NCI-H1105 treated with DMSO at 0.1 percent for 48 hours (cell line): ENCODE measurements at regions not wholly inside any gene's neighbourhood (a gene's known extent, or its start where the extent isn't known, plus 50 kb on each side); places are given as distances from the start of the nearest gene placed in this dataset.

ENCODE experiments used
- DNase-seq: peaks from one replicate; lab custom pipeline; 2025; lab: John Stamatoyannopoulos, UW

DNA sequence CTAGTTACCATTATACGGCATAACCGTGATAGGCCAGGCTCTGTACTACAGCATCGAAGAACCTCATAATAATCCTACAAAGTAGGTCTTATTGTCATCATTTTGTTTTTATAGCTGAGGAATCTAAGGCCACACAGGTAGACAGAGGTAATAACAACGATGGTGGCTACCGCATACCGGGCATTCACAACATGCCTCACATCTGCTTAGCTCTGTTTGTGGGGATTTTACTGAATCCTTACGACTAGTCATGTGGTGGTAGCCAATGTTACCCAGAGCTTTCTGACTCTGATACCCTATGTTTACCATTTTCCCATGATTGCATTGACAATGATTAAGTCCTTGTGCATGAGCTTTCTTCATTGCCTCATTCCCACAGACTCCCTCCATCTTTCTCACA lies 269.4 kb downstream of the TCF7L2 start:
- DNase-seq, result no peak

DNA sequence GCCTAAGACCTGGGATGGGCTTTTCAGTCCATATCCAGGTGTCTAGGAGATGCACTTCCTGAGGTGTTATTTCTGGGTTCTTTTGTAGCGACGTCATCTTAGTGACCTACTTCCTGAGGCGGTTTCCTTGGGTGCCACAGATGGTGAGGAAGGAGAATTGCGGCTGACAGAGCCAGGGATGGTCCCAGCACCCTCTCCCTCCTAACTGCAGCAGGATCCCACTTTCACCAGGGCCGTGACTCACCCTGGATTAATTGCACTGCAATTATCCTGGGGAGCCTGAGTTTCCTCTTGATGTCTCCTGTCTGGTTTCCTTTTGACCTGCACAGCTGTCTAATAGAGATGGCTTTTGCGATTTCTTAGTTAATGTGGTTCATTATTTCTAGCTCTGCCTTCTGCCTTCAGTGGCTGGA lies 271.7 kb downstream of the TCF7L2 start:
- DNase-seq, result peak; percentile 0

DNA sequence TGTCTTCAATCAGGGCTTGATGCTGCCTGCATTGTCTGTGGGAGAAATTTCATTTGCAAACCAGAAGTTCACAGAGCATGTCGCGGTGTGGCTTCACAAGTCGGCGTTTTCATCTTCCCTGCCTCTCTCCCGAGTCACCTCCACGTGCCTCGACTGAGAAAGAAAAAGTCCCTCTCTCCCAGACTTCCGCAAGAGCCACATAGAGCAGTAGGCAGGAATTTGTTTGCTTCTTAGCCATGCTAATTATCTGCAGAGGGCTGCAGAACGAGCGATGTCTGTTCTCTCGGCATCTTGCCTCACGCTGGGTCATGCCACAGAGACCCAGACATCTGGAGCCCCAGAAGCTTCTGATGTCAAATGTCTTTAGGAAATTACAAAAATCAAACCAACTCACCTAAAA lies 272.2 kb downstream of the TCF7L2 start:
- no peak for DNase-seq

DNA sequence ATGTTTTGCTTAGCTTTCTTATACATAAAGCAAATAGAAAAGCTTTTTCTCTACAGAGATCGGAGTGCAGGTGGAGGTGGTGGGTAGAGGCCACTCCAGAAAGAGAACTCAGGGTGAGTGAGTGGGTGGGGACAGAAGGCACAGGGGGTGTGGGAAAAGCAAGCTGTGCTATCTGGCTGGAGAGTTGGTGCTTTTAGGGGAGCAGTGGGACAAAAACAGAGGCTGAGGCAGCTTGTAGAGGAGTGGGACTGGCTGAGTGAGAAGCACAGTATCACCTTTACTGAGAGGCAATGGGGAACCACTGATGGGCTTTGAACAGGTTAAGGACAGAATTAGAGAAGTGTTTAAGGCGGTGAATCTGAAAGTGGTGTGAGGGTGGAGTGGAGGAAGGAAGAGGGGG lies 275.3 kb downstream of the TCF7L2 start:
- DNase-seq, result no peak

DNA sequence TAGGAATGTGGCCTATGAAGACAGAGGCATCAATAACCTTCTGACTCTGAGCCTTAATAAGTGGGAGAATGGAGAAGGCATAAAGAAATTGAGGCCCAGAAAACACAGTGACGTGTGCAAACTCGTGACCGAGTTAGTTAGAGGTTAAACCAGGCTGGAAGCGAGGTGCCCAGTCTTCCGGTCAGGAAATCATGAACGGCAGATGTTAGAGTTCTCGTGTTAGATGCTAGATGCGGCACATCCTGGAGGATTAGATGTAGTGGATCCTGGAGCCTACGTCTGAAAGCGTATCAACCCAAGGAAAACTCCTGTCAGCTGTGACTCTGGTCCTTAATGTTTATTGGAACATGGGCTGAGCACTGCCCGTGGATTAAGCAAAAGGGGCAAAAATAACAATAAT lies 275.9 kb downstream of the TCF7L2 start:
- no peak for DNase-seq

DNA sequence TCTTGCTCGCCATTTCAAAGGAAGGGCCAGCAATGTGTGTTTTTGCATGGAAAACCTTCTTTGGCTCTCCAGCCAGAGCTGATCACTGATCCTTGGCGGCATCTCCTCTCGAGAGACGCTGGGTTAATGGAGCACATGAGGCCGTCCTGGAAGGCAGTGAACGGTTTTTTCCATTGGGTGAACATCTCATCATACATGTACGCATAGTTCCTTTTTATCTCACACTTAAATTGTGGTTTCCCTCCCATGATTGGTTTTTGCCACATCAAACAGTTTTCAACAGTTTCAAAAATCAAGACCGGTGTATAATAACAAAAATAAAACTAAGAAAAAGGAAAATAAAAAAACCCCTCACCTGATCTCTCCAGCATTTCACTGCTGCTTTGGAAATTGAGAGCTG lies 276.4 kb downstream of the TCF7L2 start:
- no peak for DNase-seq

DNA sequence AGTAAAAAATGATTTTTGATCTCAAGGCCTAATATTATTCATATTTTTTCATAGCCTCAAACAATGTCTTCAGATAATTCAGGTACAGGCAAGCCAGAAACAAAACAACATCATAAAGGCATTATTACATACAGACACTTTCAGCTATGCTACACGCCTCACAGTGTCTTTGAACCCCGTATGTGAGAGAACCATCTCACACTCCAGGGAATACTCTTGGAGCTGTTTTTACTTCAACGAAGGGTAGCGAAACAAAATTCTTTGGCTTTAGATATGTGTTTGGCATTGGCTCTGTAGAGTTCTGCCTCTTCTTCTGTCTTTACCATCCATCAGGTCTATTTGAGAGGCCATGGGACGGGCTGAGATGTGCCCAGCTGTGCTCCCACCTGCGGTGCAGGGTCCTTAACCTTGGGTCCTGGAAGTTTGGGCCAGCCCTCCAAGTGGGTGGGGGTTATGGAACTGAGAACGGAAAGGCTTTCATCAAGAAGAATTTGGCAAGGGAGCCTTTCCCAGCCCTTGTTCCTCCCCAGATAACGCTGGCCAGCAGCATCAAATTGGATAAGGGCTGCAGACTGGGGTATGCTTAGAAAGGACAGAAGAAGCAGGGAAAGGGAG lies 276.9 kb downstream of the TCF7L2 start:
- DNase-seq, result no peak

DNA sequence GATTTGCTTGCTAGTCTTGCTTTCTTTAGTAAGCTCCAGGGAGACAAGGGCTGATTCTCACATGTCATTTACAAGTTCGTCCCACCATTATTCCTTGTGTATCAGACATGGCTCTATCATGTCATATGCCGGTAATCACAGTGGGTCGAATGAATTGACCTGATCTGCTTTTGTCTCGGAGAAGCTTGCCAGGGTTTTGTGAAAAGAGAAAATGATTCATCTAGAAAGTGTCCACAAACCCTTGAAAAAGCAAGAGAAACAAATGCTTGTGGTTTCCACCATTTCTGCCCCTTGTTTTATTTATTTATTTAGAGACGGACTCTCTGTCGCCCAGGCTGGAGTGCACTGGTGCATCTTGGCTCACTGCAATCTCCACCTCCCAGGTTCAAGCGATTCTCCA lies 278.5 kb downstream of the TCF7L2 start:
- no peak for DNase-seq

DNA sequence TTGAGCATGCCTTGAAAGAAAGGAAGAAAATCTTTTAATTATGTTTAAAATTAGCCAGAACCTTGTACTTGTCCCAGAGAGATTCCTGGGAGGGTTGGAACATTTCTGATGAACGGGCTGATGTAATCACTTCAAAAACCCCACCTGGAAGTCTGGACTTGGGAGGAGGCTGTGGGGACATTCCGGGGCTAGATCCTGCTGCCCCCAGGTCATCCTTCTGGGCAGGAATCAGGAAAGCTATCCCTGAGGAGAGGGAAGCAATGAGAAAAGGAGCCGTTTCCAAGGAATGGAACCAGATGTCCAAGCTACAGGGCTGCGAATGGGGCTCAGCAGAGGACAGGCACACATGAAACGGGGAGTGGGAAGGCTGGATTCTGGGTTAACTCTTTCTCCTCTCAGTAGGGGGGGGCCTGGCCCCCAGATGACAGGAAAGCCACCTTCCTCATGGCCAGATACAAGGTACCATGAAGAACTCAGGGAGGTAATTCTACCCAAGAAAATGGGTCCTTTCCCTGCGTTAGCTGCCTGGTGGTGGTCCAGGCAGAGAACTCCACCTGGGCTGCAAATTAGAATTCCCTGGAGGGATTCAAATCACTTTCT lies 280.1 kb downstream of the TCF7L2 start:
- DNase-seq, result no peak

DNA sequence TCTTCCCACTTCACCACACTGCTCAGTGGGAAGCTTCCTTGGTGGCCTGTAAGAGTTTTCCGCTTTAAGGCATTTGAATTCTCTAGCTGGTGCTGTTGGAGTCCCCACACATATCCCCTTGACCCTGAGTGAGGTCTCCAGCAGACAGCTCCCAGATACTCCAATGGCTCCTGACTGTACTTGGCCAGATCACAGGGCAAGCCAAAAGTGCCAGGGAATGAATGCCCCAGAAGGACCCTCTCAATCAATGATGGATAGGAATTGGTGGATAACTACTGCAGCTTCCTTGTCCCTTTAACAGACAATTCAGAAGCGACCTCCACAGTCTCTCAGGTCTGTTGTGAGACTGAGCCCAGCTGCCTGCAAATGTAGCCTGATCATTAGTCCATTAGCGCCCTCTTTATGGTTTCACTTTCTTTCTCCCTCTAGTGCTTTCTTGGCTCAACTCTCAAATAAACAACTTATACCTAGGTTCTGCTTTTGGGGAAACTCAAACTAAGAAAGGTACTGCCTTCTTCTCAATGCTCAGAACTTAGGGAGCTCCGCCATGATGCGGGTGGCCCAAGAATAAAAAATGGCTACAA lies 283.0 kb downstream of the TCF7L2 start:
- peak; percentile 5 for DNase-seq

DNA sequence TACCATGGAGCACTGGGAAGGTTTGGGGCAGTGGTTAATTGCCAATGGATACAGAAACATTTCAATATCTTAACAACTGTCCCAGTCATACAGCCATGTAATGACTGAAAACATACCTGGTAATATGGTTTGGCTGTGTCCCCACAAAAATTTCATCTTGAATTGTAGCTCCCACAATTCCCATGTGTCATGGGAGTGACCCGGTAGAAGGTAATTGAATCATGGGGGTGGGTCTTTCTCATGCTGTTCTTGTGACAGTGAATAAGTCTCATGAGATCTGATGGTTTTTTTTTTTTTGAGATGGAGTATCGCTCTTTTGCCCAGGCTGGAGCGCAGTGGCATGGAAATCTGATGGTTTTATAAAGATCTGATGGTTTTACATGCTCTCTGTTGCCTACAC lies 284.4 kb downstream of the TCF7L2 start:
- no peak for DNase-seq

DNA sequence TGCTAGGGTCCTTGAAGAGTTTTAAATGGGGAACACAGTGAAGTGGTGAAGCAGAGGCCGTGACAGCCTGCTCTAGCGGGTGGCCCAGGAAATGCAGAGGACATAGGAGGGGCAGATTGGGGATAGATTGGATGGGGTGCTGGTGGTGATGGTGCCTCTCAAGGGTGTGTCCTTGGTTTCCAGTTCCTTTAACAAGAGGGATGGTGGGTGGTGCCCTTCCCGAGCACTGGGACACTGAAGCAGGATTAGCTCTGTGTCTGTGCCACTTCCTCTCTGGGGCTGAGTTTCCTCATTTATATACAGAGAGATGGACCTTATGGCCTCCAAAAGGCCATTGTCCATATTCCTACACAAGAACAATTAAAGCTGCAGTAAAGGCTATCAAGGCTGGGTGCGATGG lies 285.5 kb downstream of the TCF7L2 start:
- no peak for DNase-seq

DNA sequence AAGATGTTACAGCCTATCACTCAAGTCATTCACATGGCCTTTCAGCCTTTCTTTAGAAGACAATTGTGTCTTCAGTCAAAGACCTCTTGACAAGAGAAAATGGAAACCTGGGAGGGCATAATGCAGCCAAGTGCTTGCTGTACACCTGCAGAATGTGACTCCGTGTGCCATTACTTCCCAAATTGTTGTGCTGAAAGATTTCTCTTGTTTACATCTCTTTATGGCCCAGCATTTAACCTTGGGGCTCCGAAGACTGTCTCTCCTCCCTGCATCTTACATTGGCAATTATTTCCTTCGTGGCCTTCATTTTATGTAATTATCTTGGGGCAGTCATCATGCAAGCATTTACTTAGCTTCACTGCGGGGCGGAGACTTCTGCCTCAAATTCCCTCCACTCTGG lies 287.0 kb downstream of the TCF7L2 start:
- no peak for DNase-seq

DNA sequence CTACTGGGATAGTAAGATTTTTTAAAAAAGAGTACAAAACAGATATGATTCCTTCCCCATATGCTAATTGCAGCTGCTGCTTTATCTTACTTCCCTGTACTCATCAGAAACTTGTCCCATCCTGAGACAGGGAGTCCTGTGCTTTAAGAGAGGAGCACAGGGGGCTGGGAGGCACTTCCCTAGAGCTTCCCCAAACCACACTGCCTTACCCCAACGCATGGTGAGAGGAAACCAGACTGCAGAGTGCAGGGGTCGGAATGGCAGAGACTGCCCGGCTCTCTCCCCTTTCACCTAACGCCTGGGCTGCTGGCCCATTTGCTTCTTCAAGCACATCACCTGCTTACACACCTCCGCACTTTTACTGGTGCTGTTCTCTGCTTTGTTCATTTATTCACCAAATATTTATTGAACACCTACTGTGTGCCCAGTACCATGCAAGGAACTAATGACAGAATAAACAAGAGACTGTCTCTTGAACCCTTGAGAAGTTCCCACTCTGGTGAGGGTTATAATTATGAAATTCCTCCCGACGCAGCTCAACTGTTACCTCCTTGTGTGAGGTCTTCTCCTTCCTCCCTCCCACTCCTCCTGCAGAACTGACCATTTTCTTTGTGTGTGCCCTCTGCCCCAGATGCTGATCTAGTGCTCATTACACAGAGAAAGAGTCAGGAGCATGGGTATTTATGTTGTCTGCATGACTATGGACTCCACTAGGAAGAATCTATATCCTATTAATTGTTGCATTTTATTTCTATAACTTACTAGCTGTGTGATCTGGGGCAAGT lies 289.7 kb downstream of the TCF7L2 start:
- no peak for DNase-seq

DNA sequence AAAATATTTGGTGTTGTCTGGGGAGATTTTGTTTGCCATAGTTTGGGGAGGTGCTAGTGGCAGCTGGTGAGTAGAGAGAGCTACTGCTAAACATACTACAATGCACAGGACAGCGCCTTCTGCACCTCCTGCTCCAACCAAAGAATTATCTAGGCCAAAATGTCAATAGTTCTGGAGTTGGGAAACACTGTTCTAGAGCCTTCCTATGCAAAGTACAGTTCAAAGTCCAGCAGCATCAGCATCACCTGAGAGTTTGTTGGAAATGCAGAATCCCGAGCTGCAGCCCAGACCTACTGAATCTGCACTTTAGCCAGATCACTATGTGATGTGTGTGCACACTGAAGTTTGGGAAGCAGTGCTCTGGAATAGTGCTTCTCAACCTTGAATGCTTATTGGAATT lies 290.7 kb downstream of the TCF7L2 start:
- no peak for DNase-seq

DNA sequence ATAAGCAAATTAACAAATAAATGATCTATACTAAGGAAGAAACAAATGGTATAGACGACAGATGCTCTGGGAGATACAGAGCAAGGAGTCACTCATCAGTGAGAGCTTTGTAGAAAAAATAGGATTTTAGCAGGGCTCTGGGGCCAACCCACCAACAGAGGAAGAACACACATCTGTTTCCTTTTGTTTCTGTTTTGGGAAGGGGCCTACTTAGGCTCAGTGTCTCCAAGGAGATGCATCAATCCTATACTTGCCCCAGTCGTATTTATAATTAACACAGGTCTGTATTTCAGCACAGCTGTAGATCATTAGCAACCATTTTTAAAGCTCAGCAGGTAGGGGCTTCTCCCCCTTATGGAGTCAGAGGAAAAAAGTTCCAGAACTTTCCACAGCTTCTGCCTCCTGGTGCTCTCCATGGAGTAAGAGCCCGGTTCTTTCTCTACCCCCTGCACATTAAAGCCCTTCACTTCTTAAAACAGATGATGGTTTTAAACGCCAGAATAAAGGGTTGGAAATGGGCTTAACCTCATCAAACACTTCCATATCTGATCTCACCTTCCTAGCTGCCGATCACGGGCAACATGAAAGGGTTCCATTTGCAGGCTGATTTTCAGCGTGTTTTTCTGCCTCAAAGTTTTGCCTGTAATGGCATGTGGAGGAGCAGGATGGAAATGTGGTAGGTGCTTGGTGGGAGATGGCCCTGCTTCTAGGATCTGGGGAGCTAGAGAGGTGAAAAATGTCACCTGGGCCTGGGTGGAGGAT lies 291.7 kb downstream of the TCF7L2 start:
- DNase-seq, result no peak

DNA sequence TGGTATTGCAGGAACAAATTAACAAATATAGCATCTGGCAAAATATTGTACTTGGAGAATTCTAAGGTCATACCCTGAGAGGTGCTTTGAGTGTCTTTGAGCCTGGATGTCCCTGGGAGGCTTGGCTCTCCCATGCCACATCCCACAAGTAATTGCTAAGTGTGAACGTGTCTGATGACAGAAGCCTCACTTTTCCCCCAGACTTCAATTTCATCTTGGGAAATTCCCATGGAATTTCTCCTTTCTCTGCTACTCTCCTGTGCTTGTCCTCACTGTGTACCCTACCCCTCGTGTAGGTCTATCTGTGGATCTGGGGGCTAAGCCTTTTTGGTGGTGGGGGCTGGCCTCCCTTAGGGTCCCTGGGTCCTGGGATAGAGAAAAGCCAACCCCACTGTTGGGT lies 293.3 kb downstream of the TCF7L2 start:
- no peak for DNase-seq

DNA sequence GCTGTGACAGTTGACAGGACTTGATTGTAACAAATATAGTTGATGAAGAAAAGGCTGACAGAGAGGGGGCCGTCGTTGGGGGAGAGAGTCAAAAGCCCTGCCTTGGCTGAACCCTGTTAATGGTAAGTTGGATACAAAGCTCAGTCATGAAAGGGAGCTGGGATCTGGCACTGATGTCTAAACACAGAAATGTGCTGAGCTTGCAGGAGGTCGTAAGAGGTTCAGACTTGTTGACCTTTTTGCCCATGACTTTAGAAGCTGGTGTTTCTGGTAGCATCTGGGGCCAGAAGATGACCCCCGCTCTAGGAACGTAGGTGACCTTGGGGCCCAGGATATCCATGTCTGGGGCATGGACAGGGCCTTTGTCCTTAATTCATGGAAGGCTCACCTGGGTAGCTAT lies 294.7 kb downstream of the TCF7L2 start:
- no peak for DNase-seq

DNA sequence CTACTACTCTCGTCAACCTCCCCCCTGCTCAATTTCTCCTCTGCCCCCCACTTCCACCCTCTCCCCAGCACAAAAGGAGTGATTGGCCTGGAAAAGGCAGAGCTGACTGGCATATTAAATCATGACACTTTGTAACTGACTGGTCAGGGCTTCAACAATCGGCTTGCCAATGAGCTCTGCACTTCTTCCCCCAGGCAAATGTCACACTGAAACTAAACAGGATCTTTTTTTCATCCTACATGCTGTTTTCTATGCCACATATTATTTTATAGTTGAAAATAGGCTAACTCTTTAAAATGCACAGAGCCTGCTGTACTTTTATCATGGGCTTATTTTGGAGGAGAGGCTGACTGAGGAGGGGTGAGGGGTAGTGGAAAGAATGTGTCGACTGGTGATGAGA lies 295.2 kb downstream of the TCF7L2 start:
- no peak for DNase-seq

DNA sequence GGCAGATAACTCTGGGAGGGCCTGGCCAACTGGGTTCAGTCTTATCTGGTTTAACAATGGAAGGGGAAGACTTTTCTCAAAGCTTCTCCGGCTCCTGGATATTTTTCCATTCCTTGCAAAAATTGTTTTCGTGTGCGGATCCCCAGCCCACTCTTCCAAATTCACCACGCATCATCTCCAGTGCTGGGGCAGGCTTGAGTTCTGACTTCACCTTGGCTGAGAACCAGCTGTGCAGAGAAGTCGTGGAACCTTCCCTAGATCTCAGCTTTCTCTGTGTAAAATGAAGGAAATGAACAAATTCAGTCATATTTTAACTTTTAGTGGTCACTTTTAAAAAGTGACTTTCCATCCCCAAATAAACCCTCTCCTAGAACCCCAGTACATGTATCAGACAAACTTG lies 297.0 kb downstream of the TCF7L2 start:
- no peak for DNase-seq

DNA sequence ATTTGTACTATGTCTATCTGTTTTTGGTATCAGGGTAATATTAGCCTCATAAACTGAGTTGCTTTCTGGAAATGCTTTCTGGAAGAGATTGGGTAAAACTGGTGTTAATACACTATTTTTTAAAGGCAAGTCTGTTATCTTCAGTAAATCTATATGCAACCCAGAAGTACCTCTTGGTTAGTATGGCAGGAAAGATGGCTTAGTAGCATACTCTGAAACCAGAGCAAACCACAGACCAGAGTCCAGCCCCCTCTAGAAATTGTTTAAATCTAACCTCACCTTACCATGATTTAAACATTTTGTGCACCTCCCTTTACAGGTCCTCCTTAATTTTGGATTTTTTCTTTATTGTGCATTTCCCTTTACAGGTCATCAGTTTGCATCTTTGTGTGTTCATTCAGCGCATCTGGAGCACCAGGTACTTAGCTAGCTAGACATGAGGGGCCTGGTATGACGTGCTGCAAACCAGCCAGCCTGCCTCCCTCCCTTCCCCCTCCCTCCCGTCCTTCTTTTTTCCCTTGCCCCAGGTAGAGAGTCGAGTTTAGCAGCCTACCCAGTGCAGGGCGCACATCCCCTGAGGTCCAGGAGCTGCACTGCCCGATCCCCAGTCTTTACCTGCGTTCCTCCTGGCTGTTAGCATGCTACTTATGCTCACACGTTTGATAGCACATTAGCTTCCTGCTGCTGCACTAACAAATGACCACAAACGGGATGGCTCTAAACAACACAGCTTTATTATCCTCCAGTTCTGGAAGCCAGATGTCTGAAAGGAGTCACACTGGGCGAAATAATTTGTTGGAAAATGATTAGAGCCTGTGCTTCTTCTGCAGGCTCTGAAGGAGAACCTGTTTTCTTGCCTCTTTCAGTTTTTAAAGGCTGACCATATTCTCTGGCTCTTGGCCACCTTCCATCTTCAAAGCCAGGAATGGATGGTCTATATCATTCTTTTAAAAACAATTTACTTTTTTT lies 299.9 kb upstream of the HABP2 start:
- no peak for DNase-seq
